ENCODE measurements at regions not wholly inside any gene's neighbourhood (a gene's known extent, or its start where the extent isn't known, plus 50 kb on each side); places are given as distances from the start of the nearest gene placed in this dataset.

DNA sequence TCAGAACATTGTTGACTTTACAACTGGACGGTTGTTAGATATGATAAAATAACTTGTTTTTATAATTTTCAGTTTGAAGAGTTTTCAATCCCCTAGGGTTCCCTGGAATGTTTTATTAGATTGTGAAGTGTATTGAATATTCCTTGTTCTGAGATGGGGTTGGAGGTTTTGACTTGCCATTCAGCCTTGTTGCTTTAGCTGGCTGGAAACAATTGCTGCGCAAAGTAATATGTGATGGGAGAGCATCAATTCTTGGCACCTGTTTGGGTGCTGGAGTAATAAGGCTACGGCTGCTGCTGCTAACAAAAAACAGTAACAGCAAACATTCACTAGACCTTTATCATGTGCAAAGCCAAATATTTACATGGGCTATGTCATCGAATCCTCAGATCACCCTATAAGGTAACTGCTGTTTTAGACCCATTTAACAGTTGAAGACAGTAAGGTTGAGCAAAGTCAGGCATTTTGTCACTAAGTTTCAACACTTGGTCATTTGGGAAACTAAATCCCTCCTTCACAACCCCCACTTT is 241.0 kb upstream of the TBX3 start:
- H3K9me3 Mint-ChIP-seq (ENCODE audit: unreplicated experiment), result peaks cover 12% of the 10 kb centered on the region
- TF ChIP-seq CTCF (IDR thresholded peaks at IDR 0.05), result no peak
- H3K27me3 Mint-ChIP-seq (ENCODE audit: unreplicated experiment), result no peaks in the 10 kb centered on the region
- H3K36me3 Mint-ChIP-seq (ENCODE audit: unreplicated experiment), result no peaks in the 10 kb centered on the region
- DNase-seq (ENCODE audit: extremely low spot score, unreplicated experiment), result no peak
- H3K4me1 Mint-ChIP-seq (ENCODE audit: unreplicated experiment), result peaks cover 10% of the 10 kb centered on the region
- no peak overlapping the region for H3K4me3 Mint-ChIP-seq (ENCODE audit: unreplicated experiment)
- no peak overlapping the region for H3K27ac Mint-ChIP-seq (ENCODE audit: unreplicated experiment)

DNA sequence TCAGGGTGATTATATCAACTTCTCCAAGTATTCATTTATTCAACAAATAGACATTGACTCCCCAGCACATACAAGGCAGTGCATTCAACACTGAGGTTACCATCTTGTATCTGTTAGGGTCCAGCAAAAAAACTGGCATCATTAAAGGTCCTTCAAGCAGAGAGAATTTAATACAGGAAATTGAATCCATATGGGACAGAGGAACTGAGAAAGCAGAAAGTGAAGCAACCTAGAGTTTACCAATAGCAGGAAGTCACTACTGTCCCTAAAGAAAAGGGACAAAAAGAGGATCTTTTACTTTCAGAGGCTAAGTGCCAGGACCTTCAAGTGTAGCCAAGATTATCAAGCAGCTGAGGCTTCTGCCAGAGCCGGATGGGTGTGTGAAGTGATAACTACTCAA is 237.8 kb upstream of the TBX3 start:
- no peak for TF ChIP-seq CTCF (IDR thresholded peaks at IDR 0.05)
- H3K36me3 Mint-ChIP-seq (ENCODE audit: unreplicated experiment), result no peaks in the 10 kb centered on the region
- peaks cover 18% of the 10 kb centered on the region for H3K4me1 Mint-ChIP-seq (ENCODE audit: unreplicated experiment)
- H3K4me3 Mint-ChIP-seq (ENCODE audit: unreplicated experiment), result no peak overlapping the region
- H3K27ac Mint-ChIP-seq (ENCODE audit: unreplicated experiment), result no peak overlapping the region
- H3K27me3 Mint-ChIP-seq (ENCODE audit: unreplicated experiment), result no peaks in the 10 kb centered on the region
- no peak for DNase-seq (ENCODE audit: extremely low spot score, unreplicated experiment)
- peaks cover 12% of the 10 kb centered on the region for H3K9me3 Mint-ChIP-seq (ENCODE audit: unreplicated experiment)

DNA sequence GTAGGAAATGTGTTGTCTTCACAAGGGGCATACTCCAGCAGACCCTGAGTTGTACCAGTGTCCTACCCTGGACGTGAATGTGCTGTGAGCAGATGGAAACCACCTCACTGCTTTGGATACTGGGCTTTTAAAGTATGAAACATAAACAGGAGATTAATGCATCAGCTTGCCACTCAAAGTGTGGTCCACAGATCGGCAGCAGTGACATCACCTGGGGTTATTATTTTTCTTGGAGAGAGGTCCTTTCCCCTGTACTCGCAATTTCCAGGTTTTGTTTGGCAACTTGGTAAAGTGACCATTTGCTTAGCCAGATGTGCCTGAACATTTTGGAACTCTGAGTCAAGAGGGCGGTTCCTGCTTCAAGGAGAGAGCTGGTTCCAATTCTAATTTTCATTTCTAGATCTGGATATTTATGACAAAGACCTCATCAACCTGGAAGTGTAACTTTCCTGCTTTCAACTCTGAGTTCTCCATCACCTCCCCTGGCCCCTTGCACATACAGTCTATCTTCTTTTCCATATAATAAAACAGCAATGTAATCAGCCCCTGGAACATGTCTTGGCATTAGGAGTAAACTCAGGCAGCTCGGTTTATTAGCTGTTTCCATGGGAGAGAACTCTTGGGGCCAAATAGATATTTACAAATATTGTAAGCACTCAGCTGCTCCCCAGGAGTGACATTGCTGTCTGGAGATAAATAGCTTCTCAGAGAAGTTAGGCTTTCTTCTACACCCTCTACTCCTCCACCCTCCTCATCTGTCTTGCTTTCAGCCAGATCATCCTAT is 237.0 kb upstream of the TBX3 start:
- Mint-ChIP-seq H3K4me3 (ENCODE audit: unreplicated experiment) (no peak overlapping the region), H3K27me3 (ENCODE audit: unreplicated experiment) (no peaks in the 10 kb centered on the region), H3K27ac (ENCODE audit: unreplicated experiment) (no peak overlapping the region), H3K36me3 (ENCODE audit: unreplicated experiment) (no peaks in the 10 kb centered on the region), H3K9me3 (ENCODE audit: unreplicated experiment) (peaks cover 12% of the 10 kb centered on the region), H3K4me1 (ENCODE audit: unreplicated experiment) (peaks cover 26% of the 10 kb centered on the region)
- DNase-seq (ENCODE audit: extremely low spot score, unreplicated experiment), result no peak
- no peak for TF ChIP-seq CTCF (IDR thresholded peaks at IDR 0.05)

DNA sequence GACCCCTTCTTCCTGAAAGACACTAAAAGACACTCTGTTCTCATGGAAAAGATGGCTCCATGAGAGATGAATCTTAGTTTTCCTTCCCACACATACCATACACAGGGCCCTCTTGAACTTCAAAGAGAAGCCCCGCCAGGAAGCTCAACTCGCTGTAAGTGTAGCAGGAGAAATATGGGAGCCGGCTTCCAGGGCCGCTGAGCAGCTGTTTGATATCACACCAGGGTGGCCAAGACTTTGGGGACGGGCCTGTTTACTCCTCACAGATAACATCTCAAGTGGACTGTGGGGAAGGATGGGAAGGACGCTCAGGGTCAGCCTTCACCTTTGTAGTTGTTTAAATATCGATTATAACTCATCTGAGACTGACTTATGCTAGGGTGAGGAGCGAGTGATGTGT is 235.5 kb upstream of the TBX3 start:
- peaks cover 24% of the 10 kb centered on the region for H3K4me1 Mint-ChIP-seq (ENCODE audit: unreplicated experiment)
- DNase-seq (ENCODE audit: extremely low spot score, unreplicated experiment), result no peak
- peaks cover 8% of the 10 kb centered on the region for H3K9me3 Mint-ChIP-seq (ENCODE audit: unreplicated experiment)
- no peaks in the 10 kb centered on the region for H3K36me3 Mint-ChIP-seq (ENCODE audit: unreplicated experiment)
- H3K27ac Mint-ChIP-seq (ENCODE audit: unreplicated experiment), result no peak overlapping the region
- no peak for TF ChIP-seq CTCF (IDR thresholded peaks at IDR 0.05)
- H3K27me3 Mint-ChIP-seq (ENCODE audit: unreplicated experiment), result no peaks in the 10 kb centered on the region
- H3K4me3 Mint-ChIP-seq (ENCODE audit: unreplicated experiment), result no peak overlapping the region

- peaks cover 8% of the 10 kb centered on the region for H3K9me3 Mint-ChIP-seq (ENCODE audit: unreplicated experiment)
- peaks cover 24% of the 10 kb centered on the region for H3K4me1 Mint-ChIP-seq (ENCODE audit: unreplicated experiment)
- H3K36me3 Mint-ChIP-seq (ENCODE audit: unreplicated experiment), result no peaks in the 10 kb centered on the region
- no peak overlapping the region for H3K27ac Mint-ChIP-seq (ENCODE audit: unreplicated experiment)
- no peak for TF ChIP-seq CTCF (IDR thresholded peaks at IDR 0.05)
- no peak for DNase-seq (ENCODE audit: extremely low spot score, unreplicated experiment)
- no peaks in the 10 kb centered on the region for H3K27me3 Mint-ChIP-seq (ENCODE audit: unreplicated experiment)
- no peak overlapping the region for H3K4me3 Mint-ChIP-seq (ENCODE audit: unreplicated experiment)
Observed at GRCh38 chr12:114918535-114919233, 234.7 kb upstream of the TBX3 start.
